ENCODE measurements at regions not wholly inside any gene's neighbourhood (a gene's known extent, or its start where the extent isn't known, plus 50 kb on each side); places are given as distances from the start of the nearest gene placed in this dataset.

DNA sequence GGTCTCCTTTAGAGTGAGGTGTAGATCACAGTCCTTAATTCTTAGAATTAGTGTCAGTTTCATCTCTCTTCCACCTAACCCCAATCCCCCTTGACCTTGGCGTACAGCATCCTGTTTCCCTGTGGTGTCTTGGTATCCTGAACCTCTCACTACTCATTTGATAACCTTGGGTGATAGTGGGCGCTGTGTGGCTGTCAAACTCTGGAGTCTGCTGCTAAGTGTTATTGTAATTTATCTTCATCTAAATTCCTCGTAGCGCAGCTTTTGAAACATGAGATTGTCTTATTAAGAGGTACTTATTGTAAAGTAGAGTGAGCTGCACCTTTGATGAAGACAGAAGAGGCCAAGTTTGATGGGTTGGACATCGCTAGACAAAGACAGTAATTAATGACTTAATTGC lies 222.6 kb upstream of the SPRED2 start:
- Histone ChIP-seq H3K27ac (no peak overlapping the region), H3K4me3 (no peak overlapping the region)
- DNase-seq (ENCODE audit: low spot score) = no peak
- TF ChIP-seq, protein P1, sequence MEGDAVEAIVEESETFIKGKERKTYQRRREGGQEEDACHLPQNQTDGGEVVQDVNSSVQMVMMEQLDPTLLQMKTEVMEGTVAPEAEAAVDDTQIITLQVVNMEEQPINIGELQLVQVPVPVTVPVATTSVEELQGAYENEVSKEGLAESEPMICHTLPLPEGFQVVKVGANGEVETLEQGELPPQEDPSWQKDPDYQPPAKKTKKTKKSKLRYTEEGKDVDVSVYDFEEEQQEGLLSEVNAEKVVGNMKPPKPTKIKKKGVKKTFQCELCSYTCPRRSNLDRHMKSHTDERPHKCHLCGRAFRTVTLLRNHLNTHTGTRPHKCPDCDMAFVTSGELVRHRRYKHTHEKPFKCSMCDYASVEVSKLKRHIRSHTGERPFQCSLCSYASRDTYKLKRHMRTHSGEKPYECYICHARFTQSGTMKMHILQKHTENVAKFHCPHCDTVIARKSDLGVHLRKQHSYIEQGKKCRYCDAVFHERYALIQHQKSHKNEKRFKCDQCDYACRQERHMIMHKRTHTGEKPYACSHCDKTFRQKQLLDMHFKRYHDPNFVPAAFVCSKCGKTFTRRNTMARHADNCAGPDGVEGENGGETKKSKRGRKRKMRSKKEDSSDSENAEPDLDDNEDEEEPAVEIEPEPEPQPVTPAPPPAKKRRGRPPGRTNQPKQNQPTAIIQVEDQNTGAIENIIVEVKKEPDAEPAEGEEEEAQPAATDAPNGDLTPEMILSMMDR (IDR thresholded peaks at IDR 0.05) = no peak

DNA sequence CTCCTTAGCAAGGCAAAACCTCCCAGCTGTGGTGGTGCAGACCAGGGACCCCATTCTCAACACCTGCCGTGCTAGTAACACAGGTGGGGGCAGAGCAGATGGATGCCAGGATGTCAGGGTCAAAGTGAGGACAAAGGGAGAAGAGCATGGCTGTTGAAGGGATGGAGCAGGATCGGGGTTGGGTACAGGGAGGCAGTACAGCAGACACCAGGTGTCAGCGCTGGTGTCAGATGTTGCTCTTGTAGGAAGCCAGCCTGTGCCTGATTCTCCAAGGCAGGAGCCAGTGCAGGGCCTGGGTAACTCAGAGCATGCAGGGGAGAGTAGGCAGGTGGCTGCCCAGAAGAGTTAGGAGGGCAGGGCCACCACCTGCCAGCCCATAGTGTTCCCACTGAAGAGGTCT lies 222.1 kb upstream of the SPRED2 start:
- TF ChIP-seq, protein P1 (IDR thresholded peaks at IDR 0.05) = no peak
- no peak for DNase-seq (ENCODE audit: low spot score)
- H3K4me3 ChIP-seq = no peak overlapping the region

DNA sequence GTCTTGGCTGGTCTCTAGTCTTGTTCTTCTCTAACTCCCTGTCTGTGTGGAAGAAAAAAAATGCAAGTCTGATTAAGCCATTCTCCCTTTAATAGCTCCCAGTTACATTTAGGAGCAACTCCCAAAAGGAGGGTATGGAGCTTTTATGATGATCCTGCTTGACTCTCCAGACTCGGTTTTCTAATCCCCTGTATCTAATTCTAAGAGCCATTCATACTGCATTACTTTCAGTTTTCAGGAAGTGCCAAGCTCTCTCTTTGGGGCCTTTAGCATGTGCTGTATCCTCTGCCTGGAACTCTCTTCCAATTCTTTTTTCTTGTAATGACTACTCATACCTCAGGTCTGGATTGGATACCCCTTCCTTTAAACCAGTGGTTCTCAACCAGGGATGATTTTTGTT lies 219.7 kb upstream of the SPRED2 start:
- DNase-seq (ENCODE audit: low spot score) = no peak
- Histone ChIP-seq H3K4me3 (no peak overlapping the region), H3K27ac (no peak overlapping the region)
- TF ChIP-seq, protein P1 (IDR thresholded peaks at IDR 0.05) = no peak

More for the DNA sequence above, 222.1 kb upstream of the SPRED2 start:
- H3K27ac ChIP-seq = no peak overlapping the region

DNA sequence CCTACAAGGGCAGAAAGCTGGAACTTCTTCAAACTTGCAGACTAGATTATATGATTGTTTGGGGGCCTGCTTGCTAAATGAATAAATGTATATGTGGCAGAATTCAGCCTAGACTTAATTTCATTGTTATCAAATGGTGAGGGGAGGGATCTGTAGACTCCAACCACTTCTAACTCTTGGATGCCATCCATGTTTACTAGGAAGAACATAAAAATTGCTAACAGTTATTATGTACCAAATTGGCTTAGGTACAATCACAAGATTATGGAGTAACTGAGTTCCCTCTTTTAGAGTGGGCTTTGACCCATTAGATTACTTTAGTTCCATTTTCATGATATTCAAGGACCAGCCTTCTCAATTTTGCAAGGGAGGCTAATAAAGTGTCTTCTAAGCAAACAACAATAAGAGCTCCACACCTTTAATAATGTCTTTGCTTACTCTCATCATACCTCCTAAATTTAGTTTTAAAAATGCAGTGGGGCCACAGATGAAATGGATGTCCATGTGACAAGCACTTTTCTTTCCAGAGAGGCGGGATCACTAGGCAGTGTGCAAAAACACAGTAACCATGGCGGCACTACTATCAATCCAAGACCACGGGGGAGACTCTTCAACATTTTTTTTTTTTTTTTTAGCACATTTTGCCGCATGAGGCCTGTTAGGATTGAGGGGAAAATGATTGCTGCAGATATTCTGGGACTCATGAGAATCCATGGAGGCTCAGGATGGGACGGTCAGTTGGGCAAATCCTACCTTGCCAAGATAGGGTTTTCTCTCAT lies 217.6 kb upstream of the SPRED2 start:
- TF ChIP-seq, protein P1 (IDR thresholded peaks at IDR 0.05) = no peak
- H3K4me3 ChIP-seq = no peak overlapping the region
- no peak overlapping the region for H3K27ac ChIP-seq
- DNase-seq (ENCODE audit: low spot score) = no peak

DNA sequence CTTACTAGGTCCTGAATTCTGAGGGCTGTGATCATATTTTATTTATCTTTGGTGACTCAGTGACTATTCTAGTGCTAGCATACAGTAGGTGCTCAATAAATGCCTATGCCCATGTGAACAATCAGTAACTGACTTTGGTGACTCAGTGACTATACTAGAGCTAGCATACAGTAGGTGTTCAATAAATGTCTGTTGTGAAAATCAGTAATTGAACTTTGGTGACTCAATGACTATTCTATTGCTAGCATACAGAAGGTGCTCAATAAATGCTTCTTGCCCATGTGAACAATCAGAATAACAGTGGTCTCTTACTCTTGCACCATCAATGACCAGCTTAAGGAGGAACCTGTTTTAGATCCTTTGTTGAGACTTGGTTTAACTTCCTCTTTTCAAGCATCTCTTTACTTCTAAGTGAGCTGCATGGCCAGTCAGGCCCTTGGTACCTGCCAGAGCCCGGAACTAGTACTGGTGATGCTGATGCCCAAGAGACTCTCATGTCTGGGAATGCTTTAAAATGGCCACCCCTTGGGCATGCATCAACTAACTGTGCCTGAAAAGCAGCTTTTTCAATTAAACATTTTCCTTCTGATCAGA lies 214.9 kb upstream of the SPRED2 start:
- no peak for DNase-seq (ENCODE audit: low spot score)
- Histone ChIP-seq H3K4me3 (no peak overlapping the region), H3K27ac (no peak overlapping the region)
- TF ChIP-seq, protein P1 (IDR thresholded peaks at IDR 0.05) = no peak

DNA sequence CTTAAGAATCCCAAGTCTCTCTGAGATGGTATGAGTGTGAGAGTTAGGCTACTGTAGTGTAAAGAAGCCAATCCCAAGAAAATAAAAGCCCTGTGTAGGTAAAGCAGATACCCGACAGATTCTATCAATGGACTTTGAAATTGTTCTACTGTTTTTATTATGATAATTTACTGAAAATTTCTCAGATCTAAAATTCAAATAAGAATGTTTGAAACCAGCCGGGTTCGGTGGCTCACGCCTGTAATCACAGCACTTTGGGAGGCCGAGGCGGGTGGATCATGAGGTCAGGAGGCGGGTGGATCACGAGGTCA lies 208.3 kb upstream of the SPRED2 start:
- Histone ChIP-seq H3K4me3 (no peak overlapping the region), H3K27ac (no peak overlapping the region)
- no peak for DNase-seq (ENCODE audit: low spot score)
- TF ChIP-seq, protein P1 (IDR thresholded peaks at IDR 0.05) = no peak

All from coronary artery (tissue), 2 donors.